Epithelial cell of proximal tubule (primary cell): ENCODE measurements at regions not wholly inside any gene's neighbourhood (a gene's known extent, or its start where the extent isn't known, plus 50 kb on each side); places are given as distances from the start of the nearest gene placed in this dataset.

ENCODE experiments used
- DNase-seq: peaks from one replicate; pipeline ENCODE4 v3.0.0-alpha.2; 2011; ENCODE audit warnings: low read depth
- H3K4me3 ChIP-seq: 2 replicates; pipeline ENCODE4 v1.5.1; 2011; ENCODE audit warnings: low read depth, mild to moderate bottlenecking, low read length
- CTCF ChIP-seq: conservative IDR thresholded peaks from 2 replicates; pipeline ENCODE4 v1.5.1; 2012; ENCODE audit warnings: low read depth, mild to moderate bottlenecking, low read length

GRCh38 chr20:19938421-19939090 lies 78.6 kb upstream of the NAA20 start:
- no peak for DNase-seq
- no peak for TF ChIP-seq CTCF
- no peak overlapping the region for H3K4me3 ChIP-seq

DNA sequence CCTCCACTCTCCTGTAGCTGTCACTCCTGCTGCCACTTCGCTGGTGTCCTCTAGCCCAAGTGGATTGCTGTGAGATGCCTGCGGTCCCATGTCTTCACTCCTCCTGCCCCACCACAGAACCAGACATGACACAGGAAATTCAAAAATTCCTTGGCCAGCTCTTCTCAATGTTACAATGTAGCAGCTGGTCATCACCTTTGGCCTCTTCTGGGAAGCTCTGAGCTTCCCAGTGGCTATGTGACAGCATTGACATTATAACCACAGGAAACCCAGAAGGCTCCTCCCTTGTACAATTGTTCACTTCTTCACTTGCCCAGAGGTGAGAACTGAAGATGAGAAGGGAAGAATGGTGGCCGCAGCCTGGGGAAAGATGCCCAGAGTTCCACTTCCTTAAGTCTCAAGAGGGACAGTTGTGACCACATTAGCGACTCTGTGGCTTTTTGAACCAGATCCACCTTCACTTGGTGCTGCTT lies 76.1 kb upstream of the NAA20 start:
- no peak overlapping the region for H3K4me3 ChIP-seq
- TF ChIP-seq CTCF = no peak
- DNase-seq = no peak

- H3K4me3 ChIP-seq = no peak overlapping the region
- no peak for TF ChIP-seq CTCF
- DNase-seq = no peak
Observed at GRCh38 chr20:19942611-19943010, 74.6 kb upstream of the NAA20 start.

- no peak for DNase-seq
- TF ChIP-seq CTCF = no peak
- H3K4me3 ChIP-seq = no peak overlapping the region
Observed at GRCh38 chr20:19943061-19943521, 74.1 kb upstream of the NAA20 start.

GRCh38 chr20:19944772-19945459 lies 72.2 kb upstream of the NAA20 start:
- DNase-seq = peak; percentile 32
- no peak for TF ChIP-seq CTCF

DNA sequence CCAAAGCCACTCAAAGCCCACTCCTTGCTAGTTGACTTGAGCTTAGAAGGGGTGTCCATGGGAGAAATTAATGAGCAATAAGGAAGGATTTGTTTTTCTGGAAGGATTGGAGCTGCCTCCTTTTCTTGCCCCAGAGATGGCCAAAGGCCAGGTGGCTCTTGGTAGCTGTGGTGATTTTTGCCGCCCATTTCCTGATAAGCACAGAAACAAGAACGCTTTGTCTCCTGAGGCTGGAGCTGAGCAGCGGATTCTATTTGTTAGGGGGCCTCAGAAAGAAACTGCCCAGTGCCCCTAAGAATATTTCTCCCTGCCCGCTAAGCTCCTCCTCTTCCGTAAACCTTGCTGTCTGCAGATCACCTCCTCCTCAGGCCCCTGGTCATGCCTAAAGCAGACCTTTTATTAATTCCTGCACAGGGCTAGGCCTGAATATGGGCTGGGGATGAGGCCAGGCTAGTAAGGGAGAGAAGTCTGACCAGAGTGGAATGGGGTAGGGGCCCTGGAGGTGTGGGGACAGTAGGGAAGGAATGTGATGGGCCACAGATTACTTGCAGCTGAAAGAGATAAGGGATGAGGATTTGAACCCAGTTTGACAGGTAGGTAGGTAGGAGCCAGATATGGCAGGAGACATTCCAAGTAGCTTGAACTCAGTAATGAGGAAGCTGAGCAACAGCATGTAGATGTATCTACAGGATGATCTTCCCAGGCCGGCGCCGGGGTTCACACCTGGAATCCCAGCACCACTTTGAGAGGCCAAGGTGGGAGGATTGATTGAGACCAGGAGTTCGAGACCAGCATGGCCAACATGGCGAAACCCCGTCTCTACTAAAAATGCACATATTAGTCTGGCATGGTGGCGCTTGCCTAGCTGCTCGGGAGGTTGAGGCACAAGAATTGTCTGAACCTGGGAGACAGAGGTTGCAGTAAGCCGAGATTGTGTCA lies 71.2 kb upstream of the NAA20 start:
- no peak for TF ChIP-seq CTCF
- DNase-seq = no peak
- no peak overlapping the region for H3K4me3 ChIP-seq

More at GRCh38 chr20:19944772-19945459, 72.2 kb upstream of the NAA20 start:
- H3K4me3 ChIP-seq = no peak overlapping the region
